HG03025 (cell line): ENCODE measurements at regions not wholly inside any gene's neighbourhood (a gene's known extent, or its start where the extent isn't known, plus 50 kb on each side); places are given as distances from the start of the nearest gene placed in this dataset.
"Not testable (repeated sequence)": the region's sequence is repeated elsewhere in the genome, so short reads cannot be mapped to it uniquely, and the experiment has no call there.

Source experiments
- ATAC-seq: cut with Tn5 transposase; IDR thresholded peaks from one replicate; pipeline ENCODE4 v1.9.1; 2021; ENCODE audit warnings: mild to moderate bottlenecking, moderate library complexity; ENCODE audit not compliant: unreplicated experiment, low FRiP score

DNA sequence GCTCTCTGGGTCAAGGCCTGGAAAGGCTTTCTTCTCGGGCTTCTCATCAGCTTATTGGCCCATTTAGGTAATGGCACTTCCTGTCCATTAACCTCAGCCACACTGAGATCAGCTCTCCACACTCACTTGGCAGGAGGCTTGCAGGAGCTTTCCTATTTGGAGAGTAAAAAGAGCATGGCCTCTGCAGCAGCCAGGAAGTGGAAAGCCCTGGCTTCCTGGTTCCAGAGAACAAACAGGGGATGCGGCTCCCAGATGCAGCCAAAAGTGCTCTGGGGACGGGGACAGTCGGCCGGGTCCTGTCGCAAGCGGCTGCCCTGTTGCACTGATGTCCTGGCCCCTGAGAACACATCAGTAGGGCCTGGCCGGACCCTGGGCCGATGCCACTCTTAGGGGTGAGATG lies 4462.4 kb upstream of the TPTE start:
- ATAC-seq, result not testable (repeated sequence)

DNA sequence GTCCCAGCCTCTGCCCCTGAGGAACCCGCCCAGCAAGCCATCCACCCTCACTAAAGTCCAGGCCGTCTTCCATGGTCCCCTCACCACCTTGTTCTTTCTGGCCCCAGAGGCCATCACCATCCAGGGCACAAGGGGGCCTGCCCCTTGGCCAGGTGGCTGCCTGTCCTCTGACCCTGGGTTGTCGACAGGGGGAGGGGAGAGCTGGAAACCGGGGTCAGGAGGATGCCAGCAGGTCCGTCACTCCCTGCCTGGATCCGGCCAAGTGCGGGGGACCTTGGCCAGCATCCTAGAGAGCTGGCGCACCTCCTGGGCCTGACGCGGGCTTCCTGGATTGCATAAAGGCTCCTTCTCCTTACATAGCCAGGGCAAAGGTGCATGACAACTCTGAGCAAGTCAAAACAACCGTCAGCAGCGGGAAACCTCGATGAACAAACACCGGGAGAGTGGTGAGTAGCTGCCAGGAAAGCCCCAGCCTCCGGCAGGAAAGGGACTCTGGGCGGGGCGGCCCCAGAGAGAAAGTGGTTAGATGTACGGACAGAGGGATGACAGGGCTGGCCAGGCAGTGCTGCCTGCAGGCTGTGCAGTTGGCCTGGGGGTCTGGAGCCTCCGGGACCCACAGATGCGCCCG lies 4461.2 kb upstream of the TPTE start:
- not testable (repeated sequence) for ATAC-seq

DNA sequence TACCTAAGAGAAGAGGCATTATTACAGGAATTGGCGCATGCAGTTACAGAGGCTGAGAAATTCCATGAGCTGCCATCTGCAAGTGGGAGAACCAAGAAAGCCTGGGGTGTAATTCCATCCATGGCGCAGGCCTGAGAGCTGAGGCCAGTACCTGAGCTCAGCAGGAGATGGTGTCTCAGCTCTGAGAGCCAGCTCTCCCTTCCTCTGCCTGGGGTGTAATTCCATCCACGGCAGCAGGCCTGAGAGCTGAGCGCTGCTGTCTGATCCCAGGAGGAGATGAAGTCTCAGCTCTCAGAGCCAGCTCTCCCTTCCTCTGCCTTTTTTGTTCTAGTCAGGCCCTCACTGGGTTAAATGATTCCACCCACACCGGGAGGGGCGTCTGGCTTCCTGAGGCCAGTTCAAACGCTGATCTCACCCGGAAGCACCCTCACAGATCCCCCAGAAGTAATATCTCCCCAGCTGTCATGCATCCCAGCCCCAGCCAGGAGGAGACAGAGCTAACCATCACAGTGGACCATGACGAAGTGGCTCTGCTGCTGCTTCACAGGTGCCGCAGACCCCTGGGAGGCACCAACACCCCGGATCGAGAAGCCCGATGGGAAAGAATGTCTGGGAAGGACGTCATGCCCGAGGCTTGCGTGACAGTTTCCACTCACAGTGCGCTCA lies 4454.9 kb upstream of the TPTE start:
- not testable (repeated sequence) for ATAC-seq

DNA sequence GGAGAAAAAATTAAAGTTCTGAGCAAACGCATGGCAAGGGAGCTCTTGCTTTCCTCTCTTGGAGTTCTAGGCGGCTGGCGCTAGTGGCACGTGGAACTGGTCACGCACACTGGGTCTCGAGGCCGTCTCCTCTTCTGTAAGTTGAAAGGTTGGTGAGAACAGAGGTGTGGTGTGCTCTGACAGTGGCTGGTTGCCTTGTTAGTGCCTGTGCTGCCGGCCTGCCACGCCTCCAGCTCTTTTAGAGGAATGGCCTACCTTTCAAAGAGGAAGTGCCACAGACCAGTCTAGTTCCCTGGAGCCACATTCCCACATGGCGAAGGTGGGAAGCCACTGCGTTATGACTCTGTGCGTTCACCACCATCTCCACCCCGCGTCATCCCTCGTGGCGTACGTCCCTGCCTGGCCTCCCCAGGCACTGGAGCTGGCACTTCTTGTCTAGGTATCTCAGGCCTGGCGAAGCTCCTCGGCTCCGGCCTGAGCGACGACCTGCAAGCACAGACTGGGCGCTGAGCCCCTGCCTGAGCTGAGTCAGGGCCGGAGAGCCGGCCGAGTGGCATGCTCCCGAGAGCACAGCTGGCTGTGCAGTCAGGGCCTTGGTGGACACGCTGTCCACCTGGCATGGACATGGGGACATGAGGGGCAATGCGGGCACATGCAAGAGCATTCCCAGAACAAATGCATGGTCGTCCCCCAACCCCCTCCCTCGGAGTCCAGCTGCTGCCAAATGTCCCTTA lies 4453.1 kb upstream of the TPTE start:
- not testable (repeated sequence) for ATAC-seq

DNA sequence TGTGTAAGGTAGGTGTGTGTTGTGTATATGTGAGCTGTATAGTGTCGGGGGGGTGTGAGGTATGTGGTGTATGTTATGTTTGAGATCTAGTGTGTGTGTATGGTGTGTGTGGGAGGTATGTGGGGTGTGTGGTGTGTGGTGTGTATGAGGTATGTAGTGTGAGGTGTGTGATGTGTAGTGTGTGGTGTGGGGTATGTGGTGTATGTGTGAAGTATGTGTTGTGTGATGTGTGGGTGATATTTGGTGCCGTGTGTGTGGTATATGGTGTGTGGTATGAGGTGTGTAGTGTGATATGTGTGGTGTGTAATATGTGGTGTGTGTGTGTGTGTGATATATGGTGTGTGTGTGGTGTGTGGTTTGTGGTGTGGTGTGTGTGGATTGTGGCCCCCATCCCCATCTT lies 4451.2 kb upstream of the TPTE start:
- ATAC-seq, result not testable (repeated sequence)

DNA sequence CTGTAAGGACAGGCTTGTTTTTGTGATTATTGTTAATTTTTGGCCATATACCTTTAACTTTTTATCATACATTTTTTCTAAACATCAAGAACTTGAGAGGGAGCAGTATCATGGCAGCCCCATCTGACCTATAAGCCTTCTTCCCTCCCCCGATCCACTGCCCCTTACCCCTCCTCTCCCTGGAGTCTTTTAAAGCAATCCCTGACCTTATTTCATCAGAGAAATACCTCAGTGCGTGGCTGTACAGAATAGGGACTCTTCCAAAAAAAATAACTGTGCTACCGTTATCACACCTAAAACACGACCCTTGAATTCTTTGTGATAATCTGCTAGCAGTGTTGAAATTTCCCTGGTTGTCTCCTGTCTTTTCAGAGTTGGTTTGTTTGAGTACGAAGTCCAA lies 4448.7 kb upstream of the TPTE start:
- ATAC-seq, result not testable (repeated sequence)

DNA sequence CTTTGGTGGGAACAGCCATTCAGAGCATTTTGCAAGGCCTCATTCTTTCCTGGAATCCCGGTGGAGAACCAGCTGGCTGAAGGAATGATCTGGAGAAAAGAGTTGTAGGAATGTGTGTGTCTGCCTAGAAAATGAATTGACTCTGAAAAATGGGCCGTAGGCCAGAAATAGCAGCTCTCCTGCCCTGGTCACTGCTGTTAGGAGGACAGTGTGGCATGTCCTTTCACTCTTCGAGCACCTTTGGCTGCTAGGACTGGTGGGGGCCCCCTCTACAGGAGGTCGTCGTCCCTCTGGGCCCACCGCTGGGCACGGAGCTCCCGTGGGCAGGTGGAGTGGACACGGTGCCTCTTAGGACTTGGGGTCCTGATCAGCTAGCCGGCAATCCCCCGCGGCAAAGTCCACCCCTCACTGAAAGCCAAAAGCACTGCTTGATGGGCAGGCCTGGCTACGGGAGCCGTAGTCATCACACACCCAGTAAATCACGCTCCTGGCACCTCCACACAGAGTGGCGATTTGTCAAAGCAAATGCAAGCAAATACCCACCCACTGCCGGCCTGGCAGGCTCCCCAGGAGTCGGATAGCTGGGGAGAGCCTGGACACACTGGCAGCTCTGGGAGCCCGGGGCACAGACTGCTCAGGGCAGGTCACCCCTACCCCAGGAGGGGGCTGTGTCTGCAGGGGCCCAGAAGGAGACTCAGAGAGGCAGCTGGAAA lies 4447.2 kb upstream of the TPTE start:
- ATAC-seq, result not testable (repeated sequence)

DNA sequence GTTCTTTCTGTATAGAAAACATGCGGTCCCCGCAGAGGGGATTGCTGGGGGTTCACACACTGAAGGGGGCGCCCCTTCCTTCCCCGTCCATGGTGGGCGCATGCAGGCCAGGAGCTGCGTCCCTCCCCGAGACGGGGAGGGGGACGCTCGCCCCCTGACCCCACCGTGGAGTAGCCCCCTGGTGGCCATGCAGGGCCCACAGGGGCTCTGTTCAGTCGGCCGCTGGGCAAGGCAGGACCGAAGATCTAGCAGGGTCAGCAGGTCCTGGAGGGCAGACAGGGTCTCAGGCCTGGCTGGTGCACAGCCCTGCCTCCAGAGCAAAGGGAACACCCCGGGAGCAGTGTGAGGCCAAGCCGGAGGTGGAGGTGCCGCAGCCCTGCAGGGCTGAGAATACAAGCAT lies 4446.4 kb upstream of the TPTE start:
- ATAC-seq, result not testable (repeated sequence)

DNA sequence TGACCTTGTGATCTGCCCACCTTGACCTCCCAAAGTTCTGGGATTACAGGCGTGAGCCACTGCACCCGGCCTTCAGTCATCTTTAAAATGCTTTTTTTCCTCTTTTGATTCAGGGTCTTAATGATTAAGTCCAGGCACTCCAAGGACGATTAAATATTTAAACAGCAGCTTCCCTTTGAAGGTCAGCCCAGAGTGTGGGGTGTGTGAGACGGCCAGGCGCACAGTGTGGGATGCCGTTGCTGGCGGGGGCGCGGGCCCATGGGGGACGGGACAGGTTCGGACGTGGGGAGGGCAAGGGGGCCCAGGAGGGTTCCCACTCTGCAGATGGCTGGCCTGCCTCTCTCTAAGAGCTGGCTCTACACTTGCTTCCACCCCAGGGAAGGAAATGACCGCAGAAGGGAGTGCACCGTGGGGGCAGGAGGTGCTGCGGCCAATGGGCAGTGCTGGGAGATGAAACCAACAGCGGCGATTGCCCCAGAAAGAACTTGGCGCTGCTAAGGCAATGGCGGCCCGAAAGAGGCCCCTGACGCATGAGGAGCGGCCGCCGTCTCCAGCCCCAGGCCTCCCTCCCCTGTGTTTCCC lies 4445.7 kb upstream of the TPTE start:
- not testable (repeated sequence) for ATAC-seq

DNA sequence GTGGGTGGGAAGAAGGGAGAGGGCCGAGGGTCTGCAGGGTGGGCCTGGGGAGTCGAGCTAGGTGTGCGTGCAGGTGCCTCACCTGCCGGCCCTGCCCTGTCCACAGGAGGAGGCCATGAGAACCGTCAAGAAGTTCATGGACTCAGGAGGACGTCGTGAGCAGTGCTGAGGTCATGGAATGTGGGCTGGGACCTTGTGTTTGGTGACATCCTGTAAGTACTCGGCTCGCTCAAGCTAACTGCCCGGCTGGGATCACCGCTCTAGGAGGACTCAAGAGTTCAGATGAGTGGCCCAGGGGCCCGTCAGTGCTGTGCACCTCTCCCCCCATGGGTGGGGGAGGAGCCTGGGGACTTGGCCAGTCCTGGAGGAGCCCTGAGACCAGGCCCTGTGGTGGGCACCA lies 4444.0 kb upstream of the TPTE start:
- not testable (repeated sequence) for ATAC-seq

DNA sequence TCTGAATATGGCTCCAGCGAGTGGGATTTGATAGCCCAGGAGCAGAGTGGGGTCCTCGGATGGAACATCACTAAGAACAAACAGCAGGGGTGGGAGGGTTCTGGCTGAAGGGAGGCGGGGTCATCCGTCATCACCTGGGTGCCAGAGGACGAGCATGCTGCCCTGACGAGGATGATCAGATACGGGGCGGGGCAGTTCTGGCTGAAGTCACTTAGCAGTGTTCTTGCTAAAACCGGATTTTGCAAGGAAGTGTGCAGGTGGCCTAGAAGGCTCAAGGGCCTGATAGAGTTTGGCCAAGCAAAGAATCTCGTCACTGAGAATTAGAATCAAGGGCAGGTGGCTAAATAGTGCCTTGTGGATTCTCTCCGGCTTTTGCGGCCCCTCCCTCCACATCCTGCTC lies 4442.5 kb upstream of the TPTE start:
- ATAC-seq, result not testable (repeated sequence)

DNA sequence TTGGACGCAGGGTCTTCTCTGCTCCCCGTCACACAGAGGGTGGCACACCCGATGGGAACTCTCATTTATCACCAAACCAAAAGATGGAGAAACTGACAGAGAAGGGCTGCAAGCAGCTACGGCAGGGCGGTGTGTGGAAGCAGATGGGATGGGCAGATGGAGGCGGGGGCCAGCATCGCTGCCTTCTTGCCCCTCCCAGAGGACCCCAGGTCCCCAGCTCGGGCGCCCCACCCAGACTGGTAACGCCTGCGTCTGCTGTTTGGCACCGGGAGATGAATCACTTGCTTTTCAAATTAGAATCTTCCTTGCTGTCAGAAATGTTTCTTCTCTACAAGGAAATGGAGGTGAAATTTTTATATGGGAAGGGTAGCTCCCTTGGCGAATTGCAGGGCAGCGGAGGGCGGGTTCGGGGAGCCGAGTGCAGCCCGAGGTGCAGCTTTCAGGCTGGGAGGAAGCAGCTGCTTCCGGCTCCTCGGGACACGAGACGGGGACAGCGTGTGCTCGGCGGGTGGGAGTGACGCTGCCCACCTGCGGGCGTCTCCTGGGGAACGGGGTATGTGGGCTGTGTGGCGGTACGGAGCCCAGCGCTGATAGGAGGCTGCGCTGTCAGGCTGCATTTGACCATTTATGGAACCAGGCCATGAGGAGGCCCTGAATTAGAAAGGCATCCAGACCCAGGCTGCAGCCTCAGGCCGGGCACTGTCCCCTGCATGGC lies 4440.3 kb upstream of the TPTE start:
- ATAC-seq, result not testable (repeated sequence)

DNA sequence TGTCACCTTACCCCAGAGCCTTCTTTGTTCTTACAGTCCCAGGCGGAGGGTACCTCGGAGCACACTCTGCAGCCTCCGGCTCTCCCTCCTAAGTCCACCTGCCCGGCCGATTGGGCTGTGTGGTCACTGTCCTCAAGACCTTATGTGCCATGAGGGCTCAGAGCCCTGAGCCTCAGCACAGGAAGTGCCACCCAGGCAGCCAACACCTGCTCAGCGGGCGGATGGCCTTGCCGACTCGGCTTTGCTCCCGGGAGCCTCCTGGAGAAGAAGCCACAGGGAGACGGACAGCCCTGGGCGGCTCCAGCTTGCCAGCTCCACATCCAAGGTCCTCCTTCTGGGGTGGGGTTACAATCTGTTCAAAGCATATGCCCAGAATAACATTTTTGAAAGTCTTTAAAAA lies 4439.2 kb upstream of the TPTE start:
- not testable (repeated sequence) for ATAC-seq

DNA sequence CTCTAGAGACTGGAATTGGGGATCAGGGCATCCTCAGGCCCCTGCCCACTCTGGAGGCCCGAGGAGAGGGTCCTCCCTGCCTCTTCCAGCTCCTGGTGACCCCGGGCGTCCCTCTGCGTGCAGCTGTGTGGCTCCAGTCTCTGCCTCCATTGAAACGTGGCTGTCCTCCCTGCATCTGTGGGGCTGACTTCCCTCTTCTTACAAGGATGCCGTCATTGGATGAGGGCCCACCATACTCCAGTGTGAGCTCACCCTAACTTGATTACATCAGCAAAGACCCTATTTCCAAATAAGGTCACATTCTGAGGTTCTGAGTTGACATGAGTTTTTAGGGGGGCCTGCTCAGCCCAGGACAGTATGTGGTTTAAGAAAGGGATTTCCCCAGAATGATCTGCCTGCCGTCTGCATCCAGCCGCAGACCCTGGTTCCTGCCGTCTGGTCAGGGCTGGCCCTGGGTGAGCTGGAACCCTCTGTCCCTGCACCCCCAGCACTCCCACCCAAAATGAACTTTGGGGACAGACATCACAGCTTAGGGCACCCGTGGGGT lies 4437.7 kb upstream of the TPTE start:
- ATAC-seq, result not testable (repeated sequence)

DNA sequence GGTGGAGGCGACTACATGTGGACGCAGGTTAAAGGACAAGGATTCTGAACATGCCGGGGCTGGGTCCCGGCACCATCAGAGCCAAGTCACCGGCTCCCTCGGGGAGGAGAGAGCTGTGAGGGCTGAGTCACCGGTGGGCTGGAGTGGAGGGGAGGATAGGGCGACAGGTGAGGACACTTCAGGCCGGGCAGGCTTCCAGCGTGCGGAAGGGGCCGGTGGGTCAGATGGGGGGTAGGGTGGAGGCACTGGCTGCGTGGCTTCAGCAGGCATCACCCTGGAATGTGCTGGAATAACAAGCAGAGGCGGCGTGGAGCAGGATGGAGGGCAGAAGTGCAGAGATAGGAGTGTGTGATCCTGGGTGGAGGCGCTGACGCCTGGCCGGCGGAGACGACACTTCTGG lies 4435.3 kb upstream of the TPTE start:
- not testable (repeated sequence) for ATAC-seq

DNA sequence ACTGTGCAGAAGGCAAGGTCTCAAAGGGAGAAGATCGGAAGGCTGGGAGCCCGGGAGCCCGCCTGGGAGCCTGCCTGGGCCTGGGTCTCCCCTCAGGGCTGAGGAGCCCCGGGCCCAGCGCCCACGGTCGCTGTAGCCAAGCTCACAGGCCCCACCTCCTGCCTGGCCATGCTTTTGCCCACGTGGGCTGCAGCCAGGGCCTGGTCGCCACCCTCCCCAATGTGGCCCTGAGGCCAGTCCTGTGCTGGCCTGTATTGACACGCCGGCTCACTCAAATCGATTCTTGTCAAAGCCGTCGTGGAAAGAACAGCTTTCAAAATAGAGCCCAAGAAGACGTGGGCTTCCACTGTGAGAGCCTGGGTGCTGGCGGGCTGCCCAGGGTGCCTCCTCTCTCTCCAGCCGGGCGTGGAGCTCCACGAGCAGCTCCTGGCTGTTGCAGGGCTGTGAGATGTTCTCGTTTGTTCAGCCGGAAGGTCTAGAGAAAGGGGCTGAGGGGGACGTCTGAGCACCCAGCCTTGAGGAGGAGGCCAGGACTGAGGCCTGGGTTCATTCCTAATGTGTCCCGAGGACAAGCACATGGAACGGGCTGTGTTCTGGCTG lies 4433.7 kb upstream of the TPTE start:
- ATAC-seq, result not testable (repeated sequence)

DNA sequence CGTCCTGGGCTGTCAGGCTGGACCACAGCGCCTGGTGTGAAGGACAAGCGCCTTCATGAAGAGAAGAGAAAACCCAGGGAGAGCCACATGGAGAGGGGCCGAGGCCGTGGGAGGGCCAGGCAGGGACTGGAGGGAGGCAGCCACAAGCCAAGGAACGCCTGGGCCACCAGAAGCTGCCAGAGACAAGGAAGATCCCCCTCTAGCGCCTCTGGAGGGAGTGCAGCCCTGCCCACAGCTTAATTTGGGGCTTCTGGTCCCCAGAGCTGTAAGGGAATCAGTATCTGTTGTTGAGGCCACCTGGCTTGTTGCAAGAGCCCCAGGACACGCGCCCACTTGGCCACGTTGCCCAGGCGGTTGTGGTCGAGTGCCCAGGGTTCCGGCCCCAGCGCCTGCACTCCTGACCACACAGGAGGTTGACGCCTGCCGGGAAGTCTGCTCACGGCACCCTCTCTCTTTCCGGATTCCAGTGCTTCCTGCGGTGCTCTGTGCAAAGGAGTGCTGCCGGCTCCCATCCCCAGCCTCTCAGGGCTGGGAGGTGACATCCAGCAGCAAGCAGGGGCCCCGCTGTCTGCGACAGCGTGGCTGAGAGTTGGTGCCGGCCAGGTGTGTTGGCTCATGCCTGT lies 4431.0 kb upstream of the TPTE start:
- ATAC-seq, result not testable (repeated sequence)

DNA sequence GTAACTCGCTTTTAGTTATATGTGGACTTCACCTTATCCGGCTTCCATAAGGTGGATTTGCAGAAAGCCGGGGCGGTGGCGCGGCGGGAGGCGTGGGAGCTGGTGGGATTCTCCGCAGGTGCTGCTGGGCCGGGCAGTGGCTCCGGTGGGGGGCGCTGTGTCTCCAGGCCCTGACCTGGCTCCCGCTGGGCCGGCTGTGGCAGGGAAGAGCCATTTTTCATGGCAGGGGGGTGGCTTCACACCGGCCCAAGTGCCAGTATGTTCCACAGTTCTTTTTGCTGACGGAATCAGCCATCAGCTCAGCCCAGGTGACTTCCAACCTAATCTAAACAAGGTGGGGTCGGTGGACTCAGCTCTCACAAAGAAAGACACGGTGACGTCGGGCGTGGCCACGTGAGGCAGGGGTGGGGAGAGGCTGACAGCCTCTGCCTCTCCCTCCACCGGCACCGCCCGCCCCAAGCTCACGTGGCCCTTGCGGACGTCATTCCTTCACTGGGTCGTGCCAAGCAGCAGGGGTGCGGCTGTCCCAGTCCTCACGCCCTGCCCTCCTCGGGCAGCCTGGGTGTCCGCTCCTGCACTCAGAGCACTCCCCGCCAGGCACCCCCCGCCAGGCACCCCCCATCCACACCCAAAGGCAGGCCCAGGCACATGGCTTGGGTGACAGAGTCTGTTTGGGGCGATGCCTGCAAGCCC lies 4429.9 kb upstream of the TPTE start:
- ATAC-seq, result not testable (repeated sequence)
